Endothelial cell (in vitro differentiated cells): ENCODE measurements at regions not wholly inside any gene's neighbourhood (a gene's known extent, or its start where the extent isn't known, plus 50 kb on each side); places are given as distances from the start of the nearest gene placed in this dataset.

Experiments
- DNase-seq: peaks from one replicate; pipeline ENCODE4 v3.0.0; 2021; ENCODE audit warnings: low spot score
- H3K27ac Mint-ChIP-seq: one replicate; pipeline ENCODE4 v1.8.0; 2021; ENCODE audit warnings: mixed read lengths, inconsistent platforms; ENCODE audit not compliant: unreplicated experiment
- H3K27me3 Mint-ChIP-seq: one replicate; pipeline ENCODE4 v1.8.0; 2021; ENCODE audit warnings: mild to moderate bottlenecking, moderate library complexity, mixed read lengths, inconsistent platforms; ENCODE audit not compliant: unreplicated experiment
- H3K36me3 Mint-ChIP-seq: one replicate; pipeline ENCODE4 v1.8.0; 2021; ENCODE audit warnings: mild to moderate bottlenecking, low read depth, mixed read lengths, inconsistent platforms; ENCODE audit not compliant: unreplicated experiment
- H3K4me1 Mint-ChIP-seq: one replicate; pipeline ENCODE4 v1.8.0; 2021; ENCODE audit warnings: mild to moderate bottlenecking, mixed read lengths, inconsistent platforms; ENCODE audit not compliant: unreplicated experiment
- H3K4me3 Mint-ChIP-seq: one replicate; pipeline ENCODE4 v1.8.0; 2021; ENCODE audit warnings: mild to moderate bottlenecking, mixed read lengths, inconsistent platforms; ENCODE audit not compliant: unreplicated experiment
- H3K9me3 Mint-ChIP-seq: one replicate; pipeline ENCODE4 v1.8.0; 2021; ENCODE audit warnings: mixed read lengths, inconsistent platforms; ENCODE audit not compliant: unreplicated experiment
- TF ChIP-seq, protein P1 (sequence below): fragments of 200-600 bp; sonication (generic); IDR thresholded peaks from one replicate; pipeline ENCODE4 v1.5.0; 2021; ENCODE audit warnings: antibody characterized with exemption; ENCODE audit not compliant: unreplicated experiment

DNA sequence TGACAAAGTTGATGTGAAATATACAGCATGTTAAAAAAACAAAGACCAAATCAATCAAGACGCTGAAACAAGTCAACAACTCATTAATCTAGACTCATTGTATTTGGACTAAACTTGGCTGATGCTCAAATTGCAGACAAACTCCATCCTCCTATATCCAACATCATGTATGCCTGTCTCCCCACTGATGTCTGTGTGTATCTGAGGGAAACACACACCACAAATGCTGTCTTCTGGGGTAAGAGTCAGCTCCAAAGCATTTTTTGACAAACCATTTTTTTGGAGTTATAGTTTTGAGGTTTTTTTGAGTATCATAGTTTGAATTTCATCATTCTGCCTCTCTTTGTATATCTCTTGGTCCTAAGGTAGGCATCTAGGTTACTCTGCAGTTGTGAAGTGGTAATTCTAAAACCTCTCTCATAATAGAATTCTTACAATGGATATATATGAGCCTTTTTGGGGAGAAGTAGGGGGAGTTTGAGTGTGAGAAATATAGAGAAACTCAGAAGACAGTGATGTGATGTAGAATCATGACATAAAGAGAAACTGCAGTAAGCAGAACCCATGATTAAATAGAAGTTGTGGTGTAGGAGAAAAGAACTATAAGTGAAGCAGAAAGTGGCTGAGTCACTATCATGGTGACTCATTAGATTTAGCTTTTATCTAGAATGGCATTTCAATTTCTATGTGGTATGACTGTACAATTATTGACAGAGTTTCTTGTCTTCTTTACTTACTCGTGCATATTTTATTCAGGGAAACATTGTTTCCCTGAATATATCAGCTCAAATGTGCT, 1531.1 kb upstream of the LRRTM3 start:
- no peak overlapping the region for H3K4me3 Mint-ChIP-seq
- DNase-seq = no peak
- H3K9me3 Mint-ChIP-seq = no peaks in the 10 kb centered on the region
- H3K27ac Mint-ChIP-seq = no peak overlapping the region
- H3K4me1 Mint-ChIP-seq = no peaks in the 10 kb centered on the region
- H3K36me3 Mint-ChIP-seq = no peaks in the 10 kb centered on the region
- peaks cover 2% of the 10 kb centered on the region for H3K27me3 Mint-ChIP-seq
- TF ChIP-seq, protein P1, sequence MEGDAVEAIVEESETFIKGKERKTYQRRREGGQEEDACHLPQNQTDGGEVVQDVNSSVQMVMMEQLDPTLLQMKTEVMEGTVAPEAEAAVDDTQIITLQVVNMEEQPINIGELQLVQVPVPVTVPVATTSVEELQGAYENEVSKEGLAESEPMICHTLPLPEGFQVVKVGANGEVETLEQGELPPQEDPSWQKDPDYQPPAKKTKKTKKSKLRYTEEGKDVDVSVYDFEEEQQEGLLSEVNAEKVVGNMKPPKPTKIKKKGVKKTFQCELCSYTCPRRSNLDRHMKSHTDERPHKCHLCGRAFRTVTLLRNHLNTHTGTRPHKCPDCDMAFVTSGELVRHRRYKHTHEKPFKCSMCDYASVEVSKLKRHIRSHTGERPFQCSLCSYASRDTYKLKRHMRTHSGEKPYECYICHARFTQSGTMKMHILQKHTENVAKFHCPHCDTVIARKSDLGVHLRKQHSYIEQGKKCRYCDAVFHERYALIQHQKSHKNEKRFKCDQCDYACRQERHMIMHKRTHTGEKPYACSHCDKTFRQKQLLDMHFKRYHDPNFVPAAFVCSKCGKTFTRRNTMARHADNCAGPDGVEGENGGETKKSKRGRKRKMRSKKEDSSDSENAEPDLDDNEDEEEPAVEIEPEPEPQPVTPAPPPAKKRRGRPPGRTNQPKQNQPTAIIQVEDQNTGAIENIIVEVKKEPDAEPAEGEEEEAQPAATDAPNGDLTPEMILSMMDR = no peak

DNA sequence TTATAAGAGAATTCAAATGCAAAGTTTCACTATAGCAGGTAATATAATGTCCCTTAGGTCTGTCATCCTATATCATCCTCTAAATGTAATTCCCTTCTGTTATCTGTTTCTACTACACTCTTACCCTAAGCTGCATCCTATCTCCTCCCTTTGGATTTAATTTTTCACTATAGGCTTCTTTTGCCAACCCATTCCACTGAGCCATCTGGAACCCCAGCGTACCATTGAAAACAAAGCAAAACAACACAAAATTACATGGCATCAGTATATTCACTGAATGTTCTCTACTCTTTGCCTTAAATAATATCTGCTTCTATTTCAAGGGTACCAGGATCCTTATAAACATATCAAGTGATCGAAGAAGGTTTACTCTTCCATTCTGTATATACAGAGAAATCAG, 1530.2 kb upstream of the LRRTM3 start:
- H3K4me3 Mint-ChIP-seq = no peak overlapping the region
- TF ChIP-seq, protein P1 = no peak
- H3K27ac Mint-ChIP-seq = no peak overlapping the region
- H3K27me3 Mint-ChIP-seq = peaks cover 2% of the 10 kb centered on the region
- no peaks in the 10 kb centered on the region for H3K9me3 Mint-ChIP-seq
- DNase-seq = no peak
- no peaks in the 10 kb centered on the region for H3K4me1 Mint-ChIP-seq
- H3K36me3 Mint-ChIP-seq = no peaks in the 10 kb centered on the region

DNA sequence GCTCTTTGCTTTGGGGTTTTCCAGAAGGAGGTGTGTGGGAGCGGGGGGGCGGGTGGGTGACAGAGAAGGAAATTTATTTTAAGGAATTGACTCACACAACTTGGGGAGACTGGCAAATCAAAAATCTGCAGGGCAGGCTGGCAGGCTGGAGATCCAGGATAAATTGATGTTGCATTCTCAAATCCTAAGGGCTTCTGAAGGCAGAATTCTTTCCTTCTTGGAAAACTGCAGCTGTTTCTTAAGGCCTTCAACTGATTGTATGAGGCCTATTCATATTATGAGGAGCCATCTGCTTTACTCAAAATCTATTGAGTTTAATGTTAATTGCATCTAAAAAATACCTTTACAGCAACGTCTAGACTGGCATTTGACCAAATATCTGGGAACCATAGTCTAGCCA, 1528.8 kb upstream of the LRRTM3 start:
- Mint-ChIP-seq H3K4me3 (no peak overlapping the region), H3K4me1 (no peaks in the 10 kb centered on the region), H3K27ac (no peak overlapping the region), H3K9me3 (no peaks in the 10 kb centered on the region), H3K27me3 (peaks cover 2% of the 10 kb centered on the region), H3K36me3 (no peaks in the 10 kb centered on the region)
- TF ChIP-seq, protein P1 = no peak
- DNase-seq = no peak

DNA sequence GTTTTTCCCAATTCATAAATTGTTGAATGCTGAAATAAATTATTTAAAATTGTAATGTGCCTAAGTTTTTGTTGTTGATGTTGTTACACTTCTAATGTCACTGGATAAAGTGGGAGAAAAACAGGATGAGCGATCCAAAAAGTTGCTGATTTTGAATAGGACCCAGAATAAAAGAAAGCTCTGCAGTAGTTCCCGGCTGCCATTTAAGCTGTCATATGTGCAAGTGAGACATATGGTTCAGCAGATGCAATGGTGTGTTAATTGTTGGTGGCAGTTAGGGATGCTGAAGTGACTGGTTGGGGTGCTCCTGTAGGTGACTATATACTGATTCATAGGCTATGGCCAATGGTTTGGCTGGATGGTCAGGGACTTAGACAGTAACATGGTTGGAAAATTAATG, 1517.4 kb upstream of the LRRTM3 start:
- Mint-ChIP-seq H3K4me3 (no peak overlapping the region), H3K9me3 (no peaks in the 10 kb centered on the region), H3K27me3 (no peaks in the 10 kb centered on the region), H3K4me1 (no peaks in the 10 kb centered on the region), H3K27ac (no peak overlapping the region), H3K36me3 (no peaks in the 10 kb centered on the region)
- TF ChIP-seq, protein P1 = no peak
- no peak for DNase-seq

DNA sequence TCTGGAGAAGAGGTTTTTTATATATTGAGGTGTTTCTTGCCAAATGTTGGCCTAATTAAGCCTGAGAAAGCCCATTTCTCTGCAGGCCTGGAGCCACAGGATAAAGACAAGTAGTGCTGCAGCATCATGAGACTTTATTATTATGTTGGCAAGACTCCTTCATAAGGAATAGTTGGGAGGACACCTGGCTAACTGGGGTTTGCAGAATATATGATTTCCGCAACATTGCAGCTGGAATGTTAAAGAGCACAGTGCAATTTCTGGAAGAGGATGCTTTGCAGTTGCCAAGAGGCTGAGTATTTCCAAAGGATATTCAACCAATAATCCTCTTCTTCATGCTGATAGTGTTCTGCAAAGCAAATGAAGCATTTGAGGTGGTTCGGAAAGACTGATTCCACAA, 1512.8 kb upstream of the LRRTM3 start:
- Mint-ChIP-seq H3K4me3 (no peak overlapping the region), H3K9me3 (no peaks in the 10 kb centered on the region), H3K27me3 (no peaks in the 10 kb centered on the region), H3K27ac (no peak overlapping the region), H3K36me3 (no peaks in the 10 kb centered on the region), H3K4me1 (no peaks in the 10 kb centered on the region)
- TF ChIP-seq, protein P1 = no peak
- DNase-seq = no peak
